ENCODE measurements at regions not wholly inside any gene's neighbourhood (a gene's known extent, or its start where the extent isn't known, plus 50 kb on each side); places are given as distances from the start of the nearest gene placed in this dataset.
A peak's percentile ranks its signal among the peaks of the same experiment; 100 is the strongest.

DNA sequence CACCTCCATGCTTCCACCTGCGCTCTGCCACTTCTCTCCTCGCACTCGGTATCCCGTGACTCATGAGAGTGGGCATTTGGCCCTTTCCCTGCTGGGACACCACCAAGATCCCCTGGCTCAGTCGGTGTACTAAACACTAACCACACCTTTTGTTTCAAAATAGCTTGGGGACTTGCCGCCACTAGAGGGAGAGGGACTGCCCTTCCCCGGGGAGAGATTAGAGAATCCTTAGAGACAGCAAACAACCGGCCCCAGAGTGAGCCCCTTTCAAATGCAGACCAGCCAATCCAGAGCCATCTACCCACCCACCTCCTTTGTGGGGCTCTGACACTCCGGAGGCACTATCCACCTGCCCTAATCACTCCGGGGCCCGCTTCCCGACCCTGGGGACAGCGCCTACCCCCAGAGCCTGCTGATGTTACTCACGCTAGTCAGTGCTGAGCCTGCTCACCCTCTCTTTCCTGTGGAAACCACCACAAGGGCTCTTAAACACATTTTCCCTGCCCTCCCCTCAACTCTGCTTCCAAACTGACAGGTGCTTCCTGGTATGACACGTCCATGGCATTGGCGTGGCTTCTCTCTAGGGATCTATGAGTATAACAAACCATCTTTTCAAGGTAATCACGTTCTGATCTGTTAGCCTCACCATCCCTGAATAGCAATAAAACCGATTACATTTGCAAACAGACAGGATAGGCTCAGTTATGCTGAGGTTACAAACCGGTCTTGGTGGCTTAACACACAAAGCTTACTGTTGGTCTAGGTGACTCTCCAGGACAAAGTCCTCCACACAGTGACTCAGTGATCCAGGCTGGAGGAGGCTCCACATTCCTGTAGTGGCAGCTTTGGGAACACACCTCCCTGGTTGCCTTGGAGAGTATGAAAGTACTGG, 180.1 kb upstream of the MVB12B start:
- TF ChIP-seq, protein P1, sequence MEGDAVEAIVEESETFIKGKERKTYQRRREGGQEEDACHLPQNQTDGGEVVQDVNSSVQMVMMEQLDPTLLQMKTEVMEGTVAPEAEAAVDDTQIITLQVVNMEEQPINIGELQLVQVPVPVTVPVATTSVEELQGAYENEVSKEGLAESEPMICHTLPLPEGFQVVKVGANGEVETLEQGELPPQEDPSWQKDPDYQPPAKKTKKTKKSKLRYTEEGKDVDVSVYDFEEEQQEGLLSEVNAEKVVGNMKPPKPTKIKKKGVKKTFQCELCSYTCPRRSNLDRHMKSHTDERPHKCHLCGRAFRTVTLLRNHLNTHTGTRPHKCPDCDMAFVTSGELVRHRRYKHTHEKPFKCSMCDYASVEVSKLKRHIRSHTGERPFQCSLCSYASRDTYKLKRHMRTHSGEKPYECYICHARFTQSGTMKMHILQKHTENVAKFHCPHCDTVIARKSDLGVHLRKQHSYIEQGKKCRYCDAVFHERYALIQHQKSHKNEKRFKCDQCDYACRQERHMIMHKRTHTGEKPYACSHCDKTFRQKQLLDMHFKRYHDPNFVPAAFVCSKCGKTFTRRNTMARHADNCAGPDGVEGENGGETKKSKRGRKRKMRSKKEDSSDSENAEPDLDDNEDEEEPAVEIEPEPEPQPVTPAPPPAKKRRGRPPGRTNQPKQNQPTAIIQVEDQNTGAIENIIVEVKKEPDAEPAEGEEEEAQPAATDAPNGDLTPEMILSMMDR (IDR thresholded peaks at IDR 0.05): peak in 2 of 6 experiments; percentile 14 to 29
- TF ChIP-seq EP300 (IDR thresholded peaks at IDR 0.05): no peak
- no peak for TF ChIP-seq POLR2AphosphoS5 (IDR thresholded peaks at IDR 0.05)
